ENCODE measurements at regions not wholly inside any gene's neighbourhood (a gene's known extent, or its start where the extent isn't known, plus 50 kb on each side); places are given as distances from the start of the nearest gene placed in this dataset.
"Not testable (repeated sequence)": the region's sequence is repeated elsewhere in the genome, so short reads cannot be mapped to it uniquely, and the experiment has no call there.

GRCh38 chr2:34831096-34831495 lies 1232.0 kb upstream of the FAM98A start:
- no peak for DNase-seq (ENCODE audit: low read depth in 3 of 3)

- no peak for DNase-seq (ENCODE audit: low read depth in 3 of 3)
Measured at GRCh38 chr2:34828481-34828880, 1229.4 kb upstream of the FAM98A start.

DNA sequence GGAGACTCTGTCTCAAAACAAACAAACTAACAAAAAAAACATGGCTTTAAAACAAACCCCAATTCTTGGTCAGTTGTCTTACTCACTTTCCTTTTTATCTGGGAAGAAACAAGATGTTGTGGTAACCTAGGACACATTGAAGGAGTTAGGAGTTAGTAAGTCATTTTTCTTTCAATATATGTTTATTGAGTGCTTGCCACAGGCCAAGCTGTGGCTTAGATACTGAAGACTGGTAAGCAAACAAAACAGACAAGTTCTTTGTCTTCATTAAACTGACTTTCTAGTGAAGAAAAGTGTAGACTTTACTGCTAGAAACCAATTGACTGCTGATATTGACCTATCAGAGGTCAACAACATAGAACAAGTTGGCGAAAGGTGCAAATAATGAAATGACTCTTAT lies 1228.3 kb upstream of the FAM98A start:
- DNase-seq (ENCODE audit: low read depth in 3 of 3), result no peak

GRCh38 chr2:34825686-34826085 lies 1226.6 kb upstream of the FAM98A start:
- DNase-seq (ENCODE audit: low read depth in 3 of 3), result no peak

DNA sequence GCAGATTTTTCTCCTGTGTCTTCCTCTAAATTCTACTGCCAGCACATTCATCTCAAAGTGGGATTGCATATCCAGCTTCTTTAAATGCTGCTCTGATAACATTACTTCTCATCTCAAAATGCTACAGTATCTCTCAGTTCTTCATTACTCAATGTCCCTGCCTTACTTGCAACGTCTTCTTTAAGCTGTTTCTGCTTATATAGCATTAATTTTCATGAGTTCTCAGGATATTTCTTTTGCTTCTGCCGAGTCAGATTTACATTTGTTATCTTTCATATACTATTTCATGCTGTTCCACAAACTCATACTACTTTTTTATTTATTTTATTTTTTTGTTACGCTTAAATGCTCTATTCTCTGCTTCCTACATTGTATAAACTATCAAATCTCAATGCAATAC lies 1223.5 kb upstream of the FAM98A start:
- DNase-seq (ENCODE audit: low read depth in 3 of 3), result no peak

DNA sequence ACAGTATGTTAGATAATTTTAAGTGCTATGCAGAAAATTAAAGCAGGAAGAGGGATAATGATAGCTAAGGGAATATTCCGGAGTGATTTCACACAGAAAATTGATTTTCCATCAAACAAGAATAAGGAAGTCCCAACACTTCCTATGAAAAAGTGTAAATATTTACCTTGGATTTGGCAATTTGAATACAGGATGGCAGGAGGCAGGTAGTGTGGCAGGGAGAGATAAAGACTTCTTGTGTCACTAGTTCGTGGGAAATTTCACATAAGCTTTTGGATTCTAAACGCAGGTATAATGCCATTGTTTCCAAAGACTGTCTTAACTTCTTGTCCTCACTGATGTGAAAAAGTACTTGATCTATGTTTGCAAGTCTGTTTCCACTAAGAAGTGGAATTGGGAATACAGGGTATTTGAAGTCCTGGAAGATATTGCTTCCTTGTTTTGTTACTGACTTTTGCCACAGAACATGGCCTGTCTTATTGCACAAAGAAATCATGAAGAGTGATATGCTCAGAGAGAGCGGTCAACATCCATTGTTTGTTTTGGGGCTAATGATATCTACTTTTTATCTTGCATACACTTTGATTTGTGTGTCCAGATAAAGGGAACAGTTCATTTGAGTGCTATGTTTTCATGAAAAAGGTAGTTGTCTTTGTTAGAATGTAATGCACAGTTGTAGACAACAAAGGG lies 1216.1 kb upstream of the FAM98A start:
- DNase-seq (ENCODE audit: low read depth in 3 of 3), result no peak

- no peak for DNase-seq (ENCODE audit: low read depth in 3 of 3)
Measured at GRCh38 chr2:34810456-34810855, 1211.4 kb upstream of the FAM98A start.

DNA sequence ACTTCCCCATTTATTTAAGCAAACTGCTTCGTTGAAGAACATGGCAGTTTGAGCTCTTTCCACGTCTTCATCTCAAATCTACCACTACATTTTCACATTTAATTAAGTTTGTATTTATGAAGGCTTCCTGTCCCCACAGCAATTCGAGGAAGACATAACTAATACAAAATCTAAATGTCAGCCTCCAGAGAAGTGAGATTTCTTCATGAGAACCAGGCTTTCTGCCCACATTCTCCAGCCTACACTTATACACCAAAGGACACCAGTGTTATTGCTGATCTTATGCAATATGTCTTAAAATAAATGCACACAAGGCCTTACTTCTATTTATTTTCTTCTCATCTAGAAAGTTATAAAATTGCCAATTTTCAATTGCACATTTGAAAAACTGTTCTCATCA lies 1209.3 kb upstream of the FAM98A start:
- DNase-seq (ENCODE audit: low read depth in 3 of 3), result no peak

- DNase-seq (ENCODE audit: low read depth in 3 of 3), result no peak
Measured at GRCh38 chr2:34806891-34807290, 1207.8 kb upstream of the FAM98A start.

GRCh38 chr2:34806396-34806795 lies 1207.3 kb upstream of the FAM98A start:
- DNase-seq (ENCODE audit: low read depth in 3 of 3), result no peak

- no peak for DNase-seq (ENCODE audit: low read depth in 3 of 3)
Measured at GRCh38 chr2:34799556-34799955, 1200.5 kb upstream of the FAM98A start.

GRCh38 chr2:34795586-34795985 lies 1196.5 kb upstream of the FAM98A start:
- DNase-seq (ENCODE audit: low read depth in 3 of 3), result not testable (repeated sequence)

DNA sequence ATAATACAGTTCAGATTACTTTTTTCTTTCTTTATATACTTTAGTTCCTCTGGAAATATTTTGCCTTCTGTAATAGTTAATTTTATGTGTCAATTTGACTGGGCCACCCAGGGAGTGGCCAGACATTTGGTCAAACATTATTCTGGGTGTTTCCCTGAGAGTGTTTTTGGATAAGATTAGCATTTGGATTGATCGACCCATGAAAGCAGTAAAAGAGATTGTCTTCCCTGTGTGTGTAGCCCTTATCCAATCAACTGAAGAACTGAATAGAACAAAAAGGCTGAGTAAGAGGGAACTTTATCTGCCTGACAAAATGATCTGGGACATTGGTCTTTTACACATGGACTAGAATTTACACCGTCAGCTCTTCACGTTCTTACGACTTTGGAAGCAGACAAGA lies 1190.1 kb upstream of the FAM98A start:
- no peak for DNase-seq (ENCODE audit: low read depth in 3 of 3)

GRCh38 chr2:34787341-34787740 lies 1188.2 kb upstream of the FAM98A start:
- no peak for DNase-seq (ENCODE audit: low read depth in 3 of 3)

DNA sequence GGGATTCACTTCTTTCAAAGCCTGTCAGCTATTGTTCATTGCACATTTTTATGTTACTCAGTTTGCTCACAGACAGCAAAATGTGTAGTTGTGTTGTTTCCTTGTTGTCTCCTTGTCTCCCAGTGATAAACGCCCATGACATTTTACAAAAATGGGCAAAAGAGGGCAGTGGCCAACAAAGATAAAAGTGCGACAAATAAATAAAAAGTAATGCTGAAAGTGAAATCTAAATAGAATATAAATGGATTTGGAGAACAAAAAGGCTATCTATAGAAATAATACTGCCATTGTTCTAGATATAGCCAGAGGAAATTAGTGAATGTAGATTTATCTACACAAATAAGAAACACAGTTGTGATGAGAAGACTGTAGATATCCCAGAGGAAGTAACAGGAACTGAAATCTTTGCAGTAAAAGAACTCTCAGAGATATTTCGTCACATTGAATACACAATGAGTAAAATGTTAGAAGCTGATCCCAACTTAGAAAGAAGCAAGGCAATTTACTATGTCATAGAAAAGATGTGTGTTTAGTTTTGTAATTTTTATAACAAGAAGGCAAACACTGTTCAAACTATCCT lies 1186.2 kb upstream of the FAM98A start:
- no peak for DNase-seq (ENCODE audit: low read depth in 3 of 3)

DNA sequence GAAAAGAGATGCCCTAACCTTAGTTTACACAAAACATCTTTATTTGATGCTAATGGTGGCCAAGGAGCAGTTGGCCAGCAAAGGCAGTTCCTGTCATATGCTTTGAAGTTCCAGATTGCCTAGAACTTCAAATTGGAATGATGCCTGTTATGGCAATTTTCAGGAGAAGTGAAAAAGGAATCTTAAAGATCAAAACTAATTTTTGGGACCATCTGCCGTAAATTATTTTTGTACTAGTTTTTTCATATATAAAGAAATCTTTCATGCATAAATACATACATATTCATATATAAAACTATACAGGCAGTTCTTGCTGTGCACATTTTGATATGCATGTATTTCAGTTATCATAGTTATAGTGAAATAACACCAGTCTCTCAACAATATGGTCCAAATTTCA lies 1185.6 kb upstream of the FAM98A start:
- no peak for DNase-seq (ENCODE audit: low read depth in 3 of 3)

GRCh38 chr2:34750742-34751141 lies 1151.6 kb upstream of the FAM98A start:
- DNase-seq (ENCODE audit: low read depth in 3 of 3), result not testable (repeated sequence)

DNA sequence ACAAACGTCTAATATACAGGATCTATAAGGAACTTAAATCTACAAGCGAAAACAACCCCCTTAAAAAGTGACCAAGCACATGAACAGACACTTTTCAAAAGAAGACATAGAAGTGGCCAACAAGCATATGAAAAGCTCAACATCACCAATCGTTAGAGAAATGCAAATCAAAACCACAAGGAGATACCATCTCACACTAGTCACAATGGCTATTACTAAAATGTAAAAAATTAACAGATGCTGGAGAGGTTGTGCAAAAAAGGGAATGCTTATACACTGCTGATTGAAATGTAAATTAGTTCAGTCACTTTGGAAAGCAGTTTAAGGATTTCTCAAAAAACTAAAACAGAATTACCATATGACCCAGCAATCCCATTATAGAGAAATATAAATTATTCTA lies 1148.5 kb upstream of the FAM98A start:
- no peak for DNase-seq (ENCODE audit: low read depth in 3 of 3)

DNA sequence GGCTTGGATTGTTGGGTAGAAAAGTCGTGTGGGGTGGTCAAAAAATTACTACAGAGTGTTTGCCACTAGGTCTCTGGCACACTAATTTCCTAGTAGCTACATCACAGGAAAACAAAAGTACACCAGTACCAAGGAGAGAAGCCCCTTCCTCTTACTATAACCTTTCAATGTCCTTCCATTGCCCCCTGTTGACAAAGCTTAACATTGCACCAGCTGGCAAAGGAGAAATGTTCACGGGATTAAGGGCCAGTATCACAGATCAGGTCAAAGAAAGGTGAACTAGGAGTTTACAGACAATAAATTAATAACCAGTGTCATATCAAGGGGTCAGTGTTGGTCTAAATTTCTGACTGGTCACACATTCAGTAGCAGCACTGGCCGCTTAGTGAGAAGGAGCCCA lies 1139.6 kb upstream of the FAM98A start:
- DNase-seq (ENCODE audit: low read depth in 3 of 3), result no peak

DNA sequence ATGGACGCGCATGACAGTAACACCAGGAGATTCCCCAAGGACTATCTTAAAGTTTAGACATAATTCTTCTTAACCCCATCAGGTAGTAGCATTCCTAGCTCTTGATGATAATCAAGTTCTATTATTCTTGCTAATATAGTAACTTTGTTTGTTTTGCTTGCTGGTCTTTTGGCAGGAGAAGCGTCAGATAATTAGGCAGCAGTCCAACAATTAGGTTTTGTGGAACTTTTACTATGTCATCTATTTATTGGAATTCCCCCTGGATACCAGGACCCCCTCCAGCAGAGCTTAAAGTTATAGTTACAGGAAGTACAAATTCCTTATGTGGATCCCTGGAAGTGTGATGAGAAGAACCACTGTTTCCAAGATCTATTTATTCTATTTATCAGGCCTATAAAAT lies 1138.0 kb upstream of the FAM98A start:
- DNase-seq (ENCODE audit: low read depth in 3 of 3), result no peak

- no peak for DNase-seq (ENCODE audit: low read depth in 3 of 3)
Measured at GRCh38 chr2:34736482-34736881, 1137.4 kb upstream of the FAM98A start.

- DNase-seq (ENCODE audit: low read depth in 3 of 3), result no peak
Measured at GRCh38 chr2:34734662-34735061, 1135.6 kb upstream of the FAM98A start.

GRCh38 chr2:34734042-34734441 lies 1134.9 kb upstream of the FAM98A start:
- no peak for DNase-seq (ENCODE audit: low read depth in 3 of 3)

- no peak for DNase-seq (ENCODE audit: low read depth in 3 of 3)
Measured at GRCh38 chr2:34731292-34731691, 1132.2 kb upstream of the FAM98A start.

Measured in stimulated activated CD4-positive, alpha-beta T cell treated with anti-CD3 and anti-CD28 coated beads, TNF-alpha, amount 100 ng/mL, for 24 hours (primary cell).